Bronchial epithelial cell (primary cell): ENCODE measurements at regions not wholly inside any gene's neighbourhood (a gene's known extent, or its start where the extent isn't known, plus 50 kb on each side); places are given as distances from the start of the nearest gene placed in this dataset.

Experiments
- DNase-seq: peaks from one replicate; pipeline ENCODE4 v3.0.0-alpha.2; 2010; ENCODE audit warnings: low read depth
- FAIRE-seq: peaks from 2 replicates; lab custom pipeline; 2011; peaks lifted over from hg19 to GRCh38; lab: Jason Lieb, UNC
- H3K27me3 ChIP-seq: 2 replicates; pipeline ENCODE4 v1.5.1; 2011; ENCODE audit warnings: low read length; ENCODE audit not compliant: control insufficient read depth, insufficient read depth
- H3K36me3 ChIP-seq: 2 replicates; pipeline ENCODE4 v1.5.1; 2011; ENCODE audit warnings: low read length; ENCODE audit not compliant: control insufficient read depth, insufficient read depth
- H3K4me3 ChIP-seq: 2 replicates; pipeline ENCODE4 v1.5.1; 2011; ENCODE audit warnings: mild to moderate bottlenecking, low read depth, low read length, control low read depth
- CTCF ChIP-seq: IDR thresholded peaks from 2 replicates; pipeline ENCODE4 v1.5.1; 2011; ENCODE audit warnings: mild to moderate bottlenecking, moderate library complexity, low read length, control low read depth, inconsistent platforms; ENCODE audit not compliant: insufficient read depth, severe bottlenecking

- no peaks in the 10 kb centered on the region for H3K36me3 ChIP-seq
- TF ChIP-seq CTCF, result no peak
- no peaks in the 10 kb centered on the region for H3K27me3 ChIP-seq
- FAIRE-seq, result peak; percentile 47
- no peak for DNase-seq
- no peak overlapping the region for H3K4me3 ChIP-seq
Observed at GRCh38 chr6:144586986-144587385, 301.9 kb downstream of the UTRN start.

GRCh38 chr6:144588697-144589325 is 303.7 kb downstream of the UTRN start:
- FAIRE-seq (no peak), DNase-seq (no peak)
- TF ChIP-seq CTCF, result no peak
- Histone ChIP-seq H3K36me3 (no peaks in the 10 kb centered on the region), H3K4me3 (no peak overlapping the region), H3K27me3 (no peaks in the 10 kb centered on the region)

GRCh38 chr6:144590532-144590931 is 305.4 kb downstream of the UTRN start:
- no peak for FAIRE-seq
- no peak for DNase-seq

GRCh38 chr6:144593392-144593791 is 308.3 kb downstream of the UTRN start:
- DNase-seq, result no peak
- Histone ChIP-seq H3K4me3 (no peak overlapping the region), H3K36me3 (no peaks in the 10 kb centered on the region), H3K27me3 (no peaks in the 10 kb centered on the region)
- FAIRE-seq, result no peak
- TF ChIP-seq CTCF, result no peak

More at GRCh38 chr6:144590532-144590931, 305.4 kb downstream of the UTRN start:
- Histone ChIP-seq H3K4me3 (no peak overlapping the region), H3K36me3 (no peaks in the 10 kb centered on the region), H3K27me3 (no peaks in the 10 kb centered on the region)
- TF ChIP-seq CTCF, result no peak

- no peaks in the 10 kb centered on the region for H3K36me3 ChIP-seq
- no peak overlapping the region for H3K4me3 ChIP-seq
- TF ChIP-seq CTCF, result no peak
- no peak for DNase-seq
- no peaks in the 10 kb centered on the region for H3K27me3 ChIP-seq
- FAIRE-seq, result no peak
Observed at GRCh38 chr6:144594585-144594984, 309.4 kb downstream of the UTRN start.

- TF ChIP-seq CTCF, result no peak
- H3K27me3 ChIP-seq, result no peaks in the 10 kb centered on the region
- no peak for FAIRE-seq
- DNase-seq, result no peak
- no peak overlapping the region for H3K4me3 ChIP-seq
- no peaks in the 10 kb centered on the region for H3K36me3 ChIP-seq
Observed at GRCh38 chr6:144595266-144595665, 310.1 kb downstream of the UTRN start.
